H1 (cell line): ENCODE measurements at regions not wholly inside any gene's neighbourhood (a gene's known extent, or its start where the extent isn't known, plus 50 kb on each side); places are given as distances from the start of the nearest gene placed in this dataset.

ENCODE experiments used
- CTCF ChIA-PET: fragments of 300-600 bp; sonication (Branson Sonifier 250); formaldehyde crosslinking; loops from one replicate; lab custom pipeline; 2021; ENCODE audit not compliant: partially characterized antibody; lab: Charles Lee
- POLR2A ChIA-PET: fragments of 300-600 bp; sonication (Branson Sonifier 250); formaldehyde crosslinking; loops from one replicate; lab custom pipeline; 2021; ENCODE audit warnings: inconsistent platforms; ENCODE audit not compliant: partially characterized antibody; lab: Charles Lee
- DNase-seq, 2 experiments: peaks; one replicate each; pipeline versions ENCODE4 v3.0.0 to v3.0.0-alpha.2; 2010 to 2022; ENCODE audit warnings: low spot score in 2 of 2, low read depth in 1 of 2, mixed read lengths in 1 of 2
- FAIRE-seq: peaks from 2 replicates; lab custom pipeline; 2011; peaks lifted over from hg19 to GRCh38; lab: Jason Lieb, UNC
- H2AFZ ChIP-seq: 2 replicates; pipeline ENCODE4 v1.8.1; 2012; ENCODE audit warnings: low read length, inconsistent platforms
- H2AK5ac ChIP-seq: 2 replicates; pipeline ENCODE4 v1.6.1; 2013; ENCODE audit warnings: low read depth, low read length
- H2BK120ac ChIP-seq: replicated peaks from 2 replicates; pipeline ENCODE3; 2013; ENCODE audit warnings: low read depth, low read length, inconsistent platforms
- H2BK12ac ChIP-seq: 2 replicates; pipeline ENCODE4 v1.6.1; 2013; ENCODE audit warnings: low read depth, low read length
- H2BK15ac ChIP-seq: 2 replicates; pipeline ENCODE4 v1.6.1; 2013; ENCODE audit warnings: low read length
- H2BK20ac ChIP-seq: 2 replicates; pipeline ENCODE4 v1.6.1; 2013; ENCODE audit warnings: low read length
- H2BK5ac ChIP-seq: 2 replicates; pipeline ENCODE4 v1.6.1; 2013; ENCODE audit warnings: low read depth, low read length
- H3K14ac ChIP-seq: 2 replicates; pipeline ENCODE4 v1.6.1; 2013; ENCODE audit warnings: inconsistent platforms; ENCODE audit not compliant: insufficient read length
- H3K18ac ChIP-seq: 2 replicates; pipeline ENCODE4 v1.6.1; 2013; ENCODE audit warnings: low read length; ENCODE audit errors: extremely low read depth
- H3K23ac ChIP-seq: 2 replicates; pipeline ENCODE4 v1.6.1; 2013; ENCODE audit warnings: inconsistent platforms; ENCODE audit not compliant: insufficient read length
- H3K23me2 ChIP-seq: 2 replicates; pipeline ENCODE4 v1.6.1; 2013; ENCODE audit warnings: low read depth, low read length
- H3K27ac ChIP-seq: 2 replicates; pipeline ENCODE4 v1.6.1; 2011; ENCODE audit warnings: low read depth, low read length, inconsistent platforms
- H3K27me3 ChIP-seq, 4 experiments: replicated peaks in 1 of 4; 1 replicate in 1 of 4; 2 replicates in 3 of 4; pipeline versions ENCODE4 v1.6.1 to v1.8.1; 2011 to 2013; ENCODE audit warnings: low read length in 3 of 4, mild to moderate bottlenecking in 3 of 4, inconsistent platforms in 2 of 4, mixed read lengths in 2 of 4, moderate library complexity in 1 of 4; ENCODE audit not compliant: control insufficient read depth in 3 of 4, insufficient read depth in 3 of 4; ENCODE audit errors: extremely low read depth in 1 of 4
- H3K36me3 ChIP-seq, 4 experiments: 2 replicates each; pipeline versions ENCODE4 v1.6.1 to v1.8.1; 2011 to 2013; ENCODE audit warnings: mild to moderate bottlenecking in 4 of 4, low read length in 3 of 4, moderate library complexity in 2 of 4, control low read depth in 1 of 4, inconsistent platforms in 1 of 4; ENCODE audit not compliant: insufficient read depth in 4 of 4, control insufficient read depth in 2 of 4
- H3K4ac ChIP-seq: replicated peaks from 2 replicates; pipeline ENCODE3; 2013; ENCODE audit warnings: low read length, low read depth, mixed read lengths, inconsistent platforms; ENCODE audit not compliant: insufficient read length
- H3K4me1 ChIP-seq, 4 experiments: replicated peaks in 1 of 4; 1 replicate in 1 of 4; 2 replicates in 3 of 4; pipeline versions ENCODE4 v1.6.1 to v1.8.1; 2011 to 2013; ENCODE audit warnings: low read length in 3 of 4, inconsistent platforms in 2 of 4, mixed read lengths in 1 of 4; ENCODE audit not compliant: insufficient read depth in 4 of 4, control insufficient read depth in 3 of 4
- H3K4me2 ChIP-seq, 2 experiments: 2 replicates each; pipeline versions ENCODE4 v1.6.1 to v1.8.1; 2011 to 2013; ENCODE audit warnings: low read depth in 2 of 2, low read length in 2 of 2, control low read depth in 1 of 2, inconsistent platforms in 1 of 2, mild to moderate bottlenecking in 1 of 2; ENCODE audit not compliant: insufficient read depth in 1 of 2
- H3K4me3 ChIP-seq, 4 experiments: fragments of 200-600, 300-600 bp in 1 of 4; sonication (generic), shearing (Covaris generic), sonication (Bioruptor Twin) in 1 of 4; 2 replicates each; pipeline versions ENCODE4 v1.5.1 to v1.8.1; 2011 to 2016; ENCODE audit warnings: low read length in 4 of 4, low read depth in 3 of 4, control low read depth in 2 of 4, inconsistent platforms in 2 of 4, mild to moderate bottlenecking in 2 of 4, mixed read lengths in 1 of 4, moderate library complexity in 1 of 4; ENCODE audit not compliant: insufficient read depth in 2 of 4; ENCODE audit errors: extremely low read depth in 1 of 4
- H3K56ac ChIP-seq: replicated peaks from 2 replicates; pipeline ENCODE3; 2013; ENCODE audit warnings: low read depth, mild to moderate bottlenecking, mixed read lengths, low read length, inconsistent platforms; ENCODE audit not compliant: insufficient read length
- H3K79me1 ChIP-seq: 2 replicates; pipeline ENCODE4 v1.6.1; 2013; ENCODE audit warnings: low read depth, low read length, control low read depth
- H3K79me2 ChIP-seq, 2 experiments: 2 replicates each; pipeline versions ENCODE4 v1.6.1 to v1.8.1; 2012 to 2013; ENCODE audit warnings: low read length in 2 of 2, mild to moderate bottlenecking in 2 of 2, inconsistent platforms in 1 of 2; ENCODE audit not compliant: insufficient read depth in 2 of 2, control insufficient read depth in 1 of 2
- H3K9ac ChIP-seq, 4 experiments: replicated peaks in 1 of 4; 1 replicate in 1 of 4; 2 replicates in 3 of 4; pipeline versions ENCODE4 v1.6.1 to v1.8.1; 2011 to 2013; ENCODE audit warnings: low read depth in 3 of 4, low read length in 3 of 4, control low read depth in 2 of 4, mild to moderate bottlenecking in 2 of 4, moderate library complexity in 2 of 4, inconsistent platforms in 1 of 4; ENCODE audit errors: extremely low read depth in 1 of 4
- H3K9me3 ChIP-seq, 2 experiments: 2 replicates each; pipeline versions ENCODE4 v1.6.1 to v1.8.1; 2012 to 2013; ENCODE audit warnings: mild to moderate bottlenecking in 2 of 2, moderate library complexity in 2 of 2, control low read depth in 1 of 2, inconsistent platforms in 1 of 2, low read depth in 1 of 2, low read length in 1 of 2, mixed read lengths in 1 of 2; ENCODE audit not compliant: insufficient read depth in 2 of 2
- H4K20me1 ChIP-seq, 2 experiments: replicated peaks in 1 of 2; 2 replicates each; pipeline versions ENCODE3 to v1.8.1; 2011 to 2013; ENCODE audit warnings: inconsistent platforms in 2 of 2, low read length in 2 of 2, mild to moderate bottlenecking in 1 of 2; ENCODE audit not compliant: insufficient read depth in 2 of 2, control insufficient read depth in 1 of 2
- H4K5ac ChIP-seq: 2 replicates; pipeline ENCODE4 v1.6.1; 2013; ENCODE audit warnings: low read length, low read depth, mixed read lengths, inconsistent platforms; ENCODE audit not compliant: insufficient read length
- H4K8ac ChIP-seq: 2 replicates; pipeline ENCODE4 v1.8.0; 2013; ENCODE audit warnings: mild to moderate bottlenecking, moderate library complexity, low read length, inconsistent platforms; ENCODE audit not compliant: insufficient read depth; ENCODE audit errors: extremely low read depth
- H4K91ac ChIP-seq: replicated peaks from 2 replicates; pipeline ENCODE3; 2013; ENCODE audit warnings: low read length, mixed read lengths, inconsistent platforms; ENCODE audit not compliant: insufficient read length
- RFX5 ChIP-seq: IDR thresholded peaks from 2 replicates; pipeline ENCODE4 v1.6.1; 2011; ENCODE audit warnings: low read depth, low read length, improper control_type of control experiment, borderline replicate concordance
- WGBS, 2 experiments: shearing (Covaris generic) in 1 of 2; methylation state at CpG; one replicate each; pipeline versions ENCODE4 v1.1.6 to v1.1.7; 2013 to 2015; ENCODE audit warnings: low lambda C conversion rate in 2 of 2, mixed read lengths in 2 of 2, inconsistent platforms in 1 of 2, low coverage in 1 of 2, missing lambda C conversion rate in 1 of 2; ENCODE audit not compliant: insufficient replicate concordance in 2 of 2, insufficient coverage in 1 of 2, insufficient read length in 1 of 2; ENCODE audit errors: extremely low coverage in 1 of 2, missing lambda C conversion rate in 1 of 2; 5-methylcytosine and 5-hydroxymethylcytosine counted together

- Histone ChIP-seq H3K4me3 (no peak overlapping the region), H3K23me2 (no peaks in the 10 kb centered on the region), H3K18ac (no peak overlapping the region), H2BK5ac (no peak overlapping the region), H3K4me1 (no peaks in the 10 kb centered on the region), H3K79me1 (no peaks in the 10 kb centered on the region), H3K27me3 (peaks cover 0 to 2% (median 0%) of the 10 kb centered on the region in 4 experiments; a peak in 1 of 7 replicates), H2BK15ac (no peak overlapping the region), H3K4me2 (no peak overlapping the region), H3K4ac (no peak overlapping the region), H3K23ac (no peak overlapping the region), H2BK20ac (no peak overlapping the region), H2BK12ac (no peak overlapping the region), H4K8ac (no peak overlapping the region), H2BK120ac (no peak overlapping the region), H3K79me2 (no peaks in the 10 kb centered on the region), H4K20me1 (no peaks in the 10 kb centered on the region), H2AK5ac (no peak overlapping the region), H3K27ac (no peak overlapping the region), H4K5ac (no peak overlapping the region), H3K9me3 (no peaks in the 10 kb centered on the region), H3K36me3 (no peaks in the 10 kb centered on the region), H2AFZ (no peak overlapping the region), H3K14ac (no peak overlapping the region), H3K56ac (no peak overlapping the region), H3K9ac (no peak overlapping the region), H4K91ac (no peak overlapping the region)
- ChIA-PET CTCF (interaction anchor here (0.8 to 1.6 kb wide), 3 partner anchors 11 to 57 kb away, joined by 3 read pairs; no protein-coding TSS in a partner anchor), POLR2A (no interaction called here)
- DNase-seq (no peak), FAIRE-seq (no peak)
- TF ChIP-seq RFX5, result no peak
- WGBS, 2 experiments, result 90% methylated on average over 5 of the region's 5 CpGs; no CpG with 5 or more reads in 1 of the 2 experiments
These were observed 68.5 kb upstream of the FUT8 start for GRCh38 chr14:65344011-65344410.
